Keratinocyte (primary cell): ENCODE measurements at regions not wholly inside any gene's neighbourhood (a gene's known extent, or its start where the extent isn't known, plus 50 kb on each side); places are given as distances from the start of the nearest gene placed in this dataset.

ENCODE experiments used
- EZH2 ChIP-seq: IDR thresholded peaks from one replicate; pipeline ENCODE4 v1.6.1; 2012; ENCODE audit warnings: inconsistent platforms, mild to moderate bottlenecking, low read length, moderate library complexity
- TF ChIP-seq, protein P1 (sequence below), 3 experiments: IDR thresholded peaks in 1 of 3; conservative IDR thresholded peaks in 1 of 3; optimal IDR thresholded peaks in 1 of 3; 2 replicates in 2 of 3; 3 replicates in 1 of 3; pipeline versions ENCODE3 to v1.5.1; 2011; ENCODE audit warnings: low read length in 3 of 3, mild to moderate bottlenecking in 3 of 3, moderate library complexity in 2 of 3, control low read depth in 1 of 3, inconsistent platforms in 1 of 3; ENCODE audit not compliant: insufficient read depth in 2 of 3; ENCODE audit errors: extremely low read depth in 1 of 3

DNA sequence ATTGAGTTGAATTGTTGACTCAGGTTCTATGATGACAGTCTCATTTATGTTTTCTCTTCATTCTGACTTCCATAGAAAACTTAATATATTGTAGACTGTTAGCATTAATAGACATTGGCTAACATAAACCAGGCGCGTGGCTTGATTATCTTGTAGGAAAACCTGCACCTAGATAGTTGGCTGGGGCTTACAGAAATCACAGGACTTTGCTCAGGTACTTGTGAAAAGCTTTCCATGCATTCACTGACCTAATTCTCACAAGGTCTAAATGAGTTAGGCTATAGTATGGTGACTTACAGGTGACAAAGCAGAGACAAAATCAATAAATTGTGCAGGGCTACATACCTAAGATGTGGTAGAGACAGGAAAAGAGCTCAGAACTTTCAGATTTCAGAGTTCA, 212.8 kb downstream of the GPAT3 start:
- TF ChIP-seq, protein P1, sequence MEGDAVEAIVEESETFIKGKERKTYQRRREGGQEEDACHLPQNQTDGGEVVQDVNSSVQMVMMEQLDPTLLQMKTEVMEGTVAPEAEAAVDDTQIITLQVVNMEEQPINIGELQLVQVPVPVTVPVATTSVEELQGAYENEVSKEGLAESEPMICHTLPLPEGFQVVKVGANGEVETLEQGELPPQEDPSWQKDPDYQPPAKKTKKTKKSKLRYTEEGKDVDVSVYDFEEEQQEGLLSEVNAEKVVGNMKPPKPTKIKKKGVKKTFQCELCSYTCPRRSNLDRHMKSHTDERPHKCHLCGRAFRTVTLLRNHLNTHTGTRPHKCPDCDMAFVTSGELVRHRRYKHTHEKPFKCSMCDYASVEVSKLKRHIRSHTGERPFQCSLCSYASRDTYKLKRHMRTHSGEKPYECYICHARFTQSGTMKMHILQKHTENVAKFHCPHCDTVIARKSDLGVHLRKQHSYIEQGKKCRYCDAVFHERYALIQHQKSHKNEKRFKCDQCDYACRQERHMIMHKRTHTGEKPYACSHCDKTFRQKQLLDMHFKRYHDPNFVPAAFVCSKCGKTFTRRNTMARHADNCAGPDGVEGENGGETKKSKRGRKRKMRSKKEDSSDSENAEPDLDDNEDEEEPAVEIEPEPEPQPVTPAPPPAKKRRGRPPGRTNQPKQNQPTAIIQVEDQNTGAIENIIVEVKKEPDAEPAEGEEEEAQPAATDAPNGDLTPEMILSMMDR (optimal IDR thresholded peaks at IDR 0.05 in 1 of 3, IDR thresholded peaks at IDR 0.05 in 1 of 3, conservative IDR thresholded peaks at IDR 0.05 in 1 of 3; ENCODE audit: extremely low read depth in 1 of 3, insufficient read depth in 2 of 3, low read length in 3 of 3): no peak
- TF ChIP-seq EZH2: no peak
